NCI-H2029 treated with DMSO at 0.1 percent for 48 hours (cell line): ENCODE measurements at regions not wholly inside any gene's neighbourhood (a gene's known extent, or its start where the extent isn't known, plus 50 kb on each side); places are given as distances from the start of the nearest gene placed in this dataset.
"Not testable (repeated sequence)": the region's sequence is repeated elsewhere in the genome, so short reads cannot be mapped to it uniquely, and the experiment has no call there.

Experiments used
- DNase-seq: peaks from one replicate; lab custom pipeline; 2025; lab: John Stamatoyannopoulos, UW

GRCh38 chr2:113386780-113387433 is 50.6 kb upstream of the ZNG1B start:
- DNase-seq: not testable (repeated sequence)

- DNase-seq: not testable (repeated sequence)
Measured at GRCh38 chr2:113379621-113380020, 57.9 kb upstream of the ZNG1B start.

- DNase-seq: no peak
Measured at GRCh38 chr2:113376913-113377445, 60.5 kb upstream of the ZNG1B start.

GRCh38 chr2:113376253-113376912 is 61.1 kb upstream of the ZNG1B start:
- DNase-seq: no peak

DNA sequence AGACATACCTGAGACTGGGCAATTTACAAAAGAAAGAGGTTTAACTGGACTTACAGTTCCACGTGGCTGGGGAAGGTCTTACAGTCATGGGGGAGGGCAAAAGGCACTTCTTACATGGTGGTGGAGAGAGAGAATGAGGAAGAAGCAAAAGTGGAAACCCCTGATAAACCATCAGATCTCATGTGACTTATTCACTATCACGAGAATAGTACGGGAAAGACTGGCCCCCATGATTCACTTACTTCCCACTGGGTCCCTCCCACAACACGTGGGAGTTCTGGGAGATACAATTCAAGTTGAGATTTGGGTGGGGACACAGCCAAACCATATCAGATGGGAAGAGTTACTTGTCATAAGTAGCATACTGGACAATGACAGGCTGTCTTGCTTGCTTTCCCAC is 62.6 kb upstream of the ZNG1B start:
- not testable (repeated sequence) for DNase-seq

GRCh38 chr2:113372258-113372834 is 65.1 kb upstream of the ZNG1B start:
- not testable (repeated sequence) for DNase-seq

DNA sequence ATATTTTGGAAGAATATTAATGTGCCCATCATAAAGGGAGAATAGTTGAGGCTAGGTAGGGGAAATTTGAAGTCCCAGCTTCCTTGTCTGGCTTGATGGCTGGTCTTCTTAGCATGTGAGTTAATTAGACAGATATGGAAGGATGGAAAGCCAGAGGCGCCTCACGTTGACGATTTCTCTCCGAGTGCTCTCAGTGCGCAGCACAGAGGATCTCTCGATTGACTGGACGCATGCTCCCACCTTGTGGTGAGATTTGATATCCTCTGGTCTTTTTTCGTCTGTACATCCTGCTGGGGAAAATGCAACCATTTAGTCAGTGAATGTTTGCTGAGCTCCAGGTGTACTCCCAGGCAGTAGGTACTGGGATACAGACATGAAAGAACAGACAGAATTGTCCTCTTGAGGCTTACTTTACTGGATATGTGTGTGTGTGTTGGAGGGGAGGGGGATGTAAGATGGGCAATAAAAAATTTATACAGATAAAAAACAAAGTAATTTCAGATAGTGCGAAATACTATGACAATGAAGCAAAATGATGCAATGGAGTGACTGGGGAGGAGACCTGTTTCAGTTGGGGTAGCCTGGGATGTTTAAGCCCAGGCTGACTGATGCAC is 66.9 kb upstream of the ZNG1B start:
- DNase-seq: no peak

- no peak for DNase-seq
Measured at GRCh38 chr2:113370030-113370429, 67.5 kb upstream of the ZNG1B start.

DNA sequence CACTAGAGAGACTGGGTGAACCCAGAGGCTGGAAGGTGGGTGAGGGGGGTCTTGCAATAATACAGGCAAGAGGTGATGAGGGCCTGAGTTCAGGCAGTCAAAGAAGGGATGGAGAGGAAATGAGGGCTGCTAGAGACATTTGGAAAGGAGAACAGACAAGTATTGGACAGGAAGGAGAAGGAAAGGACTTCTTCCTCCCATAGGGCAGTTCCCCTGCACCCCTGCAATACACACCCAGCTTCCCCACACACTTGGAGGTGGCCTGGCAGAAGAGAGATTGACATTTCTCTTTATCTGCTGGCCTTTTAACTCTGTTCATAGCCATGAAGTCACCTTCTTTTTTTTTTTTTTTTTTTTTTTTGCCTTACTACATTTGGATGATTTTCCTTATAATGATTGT is 68.9 kb upstream of the ZNG1B start:
- not testable (repeated sequence) for DNase-seq

- not testable (repeated sequence) for DNase-seq
Measured at GRCh38 chr2:113366821-113367220, 70.7 kb upstream of the ZNG1B start.

DNA sequence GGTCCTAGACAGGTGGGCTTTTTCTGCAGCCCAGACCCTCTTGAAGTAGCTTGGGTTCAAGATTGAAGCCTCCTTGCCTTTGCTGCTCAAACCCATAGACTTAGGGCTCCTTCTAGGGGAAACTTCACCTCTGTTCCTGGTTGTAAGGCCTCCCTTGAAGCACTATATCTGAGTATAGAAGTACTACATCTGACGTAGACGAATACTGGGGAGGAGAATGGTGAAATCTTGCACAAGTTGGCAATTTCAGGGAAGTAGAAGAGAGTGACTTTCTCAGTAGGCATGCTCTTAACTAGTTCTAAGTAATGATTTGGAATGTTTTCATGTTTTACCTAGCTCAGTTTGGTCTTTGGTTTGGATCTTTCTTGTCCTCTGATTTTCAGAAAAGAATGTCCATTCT is 71.7 kb upstream of the ZNG1B start:
- not testable (repeated sequence) for DNase-seq

GRCh38 chr2:113365290-113365689 is 72.2 kb upstream of the ZNG1B start:
- not testable (repeated sequence) for DNase-seq

DNA sequence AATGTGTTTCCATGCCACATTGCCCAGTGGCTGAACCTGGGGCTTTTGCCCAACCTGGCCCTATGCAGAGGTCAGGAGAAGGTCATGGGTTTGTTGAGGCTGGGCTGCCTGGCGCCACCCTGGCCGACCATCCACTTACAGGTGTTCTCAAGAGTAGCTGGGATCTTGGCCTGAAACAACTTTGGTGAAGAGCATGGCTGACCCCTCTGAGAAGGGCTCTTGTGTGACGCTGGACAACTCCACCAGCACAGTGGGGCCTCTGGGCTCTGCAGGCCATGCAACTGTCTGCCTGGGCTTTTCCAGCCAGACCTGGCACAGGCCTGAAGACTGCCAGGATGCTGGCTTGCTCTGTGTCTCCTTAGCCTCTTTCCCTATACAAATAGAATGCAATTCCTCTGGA is 76.4 kb upstream of the ZNG1B start:
- DNase-seq: no peak

GRCh38 chr2:113357071-113357470 is 78.3 kb upstream of the PAX8 start:
- DNase-seq: no peak

DNA sequence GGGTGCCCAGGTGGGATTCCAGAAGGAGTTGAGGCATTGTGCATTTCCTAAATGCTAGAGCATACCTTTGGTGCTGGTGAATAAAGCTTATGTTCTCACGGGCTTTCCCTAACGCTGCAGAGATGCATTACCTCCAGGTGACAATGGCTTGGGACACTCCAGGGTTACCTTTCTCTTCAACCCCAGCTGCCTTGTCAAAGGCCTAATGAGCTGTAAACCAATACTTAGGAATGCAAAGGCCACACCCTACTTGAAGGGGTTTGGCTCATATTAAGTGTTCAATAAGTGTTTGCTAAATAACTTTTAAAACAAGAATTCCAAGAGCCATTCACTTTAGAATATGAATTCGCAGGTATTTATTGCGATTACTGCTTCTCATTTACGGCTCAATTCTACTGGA is 77.6 kb upstream of the PAX8 start:
- DNase-seq: not testable (repeated sequence)

- DNase-seq: not testable (repeated sequence)
Measured at GRCh38 chr2:113355339-113356015, 76.8 kb upstream of the PAX8 start.

- DNase-seq: no peak
Measured at GRCh38 chr2:113351375-113352355, 72.9 kb upstream of the PAX8 start.

GRCh38 chr2:113343800-113344199 is 65.1 kb upstream of the PAX8 start:
- not testable (repeated sequence) for DNase-seq

DNA sequence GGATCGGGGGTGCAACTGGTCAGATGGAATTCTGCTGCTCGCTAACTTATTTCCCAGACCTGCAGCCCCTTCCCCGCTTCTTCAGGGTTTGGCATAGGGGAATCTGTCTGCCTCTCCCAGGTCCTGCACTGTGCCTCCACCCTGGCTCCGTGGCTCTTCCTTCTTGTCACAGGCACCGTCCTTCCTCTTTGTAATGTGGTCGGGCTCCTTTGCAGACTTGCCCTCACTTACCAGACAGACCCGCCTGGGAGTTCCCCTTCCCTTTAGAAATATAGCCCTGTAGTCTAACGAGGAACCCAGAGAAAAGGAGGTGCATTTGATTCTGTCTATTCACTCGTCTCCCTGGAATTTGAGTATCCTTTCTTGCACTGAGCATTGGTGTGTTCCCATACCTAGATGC is 63.9 kb upstream of the PAX8 start:
- DNase-seq: no peak

- not testable (repeated sequence) for DNase-seq
Measured at GRCh38 chr2:113341870-113342253, 63.1 kb upstream of the PAX8 start.
